ENCODE measurements at regions not wholly inside any gene's neighbourhood (a gene's known extent, or its start where the extent isn't known, plus 50 kb on each side); places are given as distances from the start of the nearest gene placed in this dataset.

GRCh38 chr18:55041366-55041765 lies 82.1 kb upstream of the CCDC68 start:
- no peak for DNase-seq (ENCODE audit: low read depth in 1 of 2, low spot score in 1 of 2)
- H3K4me3 ChIP-seq, result no peak overlapping the region
- H3K27me3 ChIP-seq, result no peaks in the 10 kb centered on the region
- no peak for TF ChIP-seq CTCF (IDR thresholded peaks at IDR 0.05; ENCODE audit: low read depth, low read length)
- H3K4me1 ChIP-seq (ENCODE audit: low read depth), result no peaks in the 10 kb centered on the region
- H3K36me3 ChIP-seq, result no peaks in the 10 kb centered on the region
- H3K27ac ChIP-seq, result no peak overlapping the region
- H3K9me3 ChIP-seq (ENCODE audit: low read depth), result no peaks in the 10 kb centered on the region

DNA sequence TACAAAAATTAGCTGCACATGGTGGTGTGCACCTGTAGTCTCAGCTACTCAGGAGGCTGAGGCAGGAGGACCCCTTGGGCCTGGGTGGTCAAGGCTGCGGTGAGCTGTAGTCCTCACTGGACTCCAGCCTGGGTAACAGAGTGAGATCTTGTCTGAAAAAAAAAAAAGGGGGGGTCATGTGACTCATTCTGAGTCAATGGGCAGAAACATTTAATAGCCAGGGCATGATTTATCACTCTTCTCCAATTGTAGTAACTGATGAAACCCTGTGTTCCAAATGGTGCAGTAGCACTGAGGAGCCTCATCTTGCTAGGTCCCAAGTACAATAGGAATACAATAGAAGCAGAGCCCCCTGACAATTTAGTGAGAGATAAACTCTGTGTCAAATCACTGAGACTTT lies 78.9 kb upstream of the CCDC68 start:
- no peaks in the 10 kb centered on the region for H3K4me1 ChIP-seq (ENCODE audit: low read depth)
- no peak for DNase-seq (ENCODE audit: low read depth in 1 of 2, low spot score in 1 of 2)
- H3K4me3 ChIP-seq, result no peak overlapping the region
- H3K9me3 ChIP-seq (ENCODE audit: low read depth), result no peaks in the 10 kb centered on the region
- H3K27ac ChIP-seq, result no peak overlapping the region
- no peaks in the 10 kb centered on the region for H3K27me3 ChIP-seq
- TF ChIP-seq CTCF (IDR thresholded peaks at IDR 0.05; ENCODE audit: low read depth, low read length), result no peak
- no peaks in the 10 kb centered on the region for H3K36me3 ChIP-seq

DNA sequence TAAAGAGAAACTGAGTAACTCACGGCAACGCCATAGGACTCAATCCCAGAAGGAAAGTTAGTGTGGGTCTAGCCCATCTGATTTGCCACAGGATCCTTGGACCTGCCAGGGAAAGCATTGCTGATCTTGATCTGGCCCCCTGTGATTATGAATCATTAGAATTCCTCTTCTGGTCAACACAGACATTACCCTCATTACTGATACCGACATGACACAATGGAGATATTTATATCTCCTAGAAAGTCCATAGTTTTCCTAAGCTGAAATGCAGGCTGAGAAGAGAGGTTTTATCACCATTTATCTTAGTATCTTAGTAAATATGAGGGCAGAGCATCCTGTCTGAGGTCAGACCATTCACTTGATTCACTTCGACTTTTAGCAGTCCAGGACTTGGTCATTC lies 75.5 kb upstream of the CCDC68 start:
- H3K27ac ChIP-seq, result no peak overlapping the region
- no peak for DNase-seq (ENCODE audit: low read depth in 1 of 2, low spot score in 1 of 2)
- TF ChIP-seq CTCF (IDR thresholded peaks at IDR 0.05; ENCODE audit: low read depth, low read length), result no peak

GRCh38 chr18:55031979-55032378 lies 72.7 kb upstream of the CCDC68 start:
- Histone ChIP-seq H3K9me3 (ENCODE audit: low read depth) (no peaks in the 10 kb centered on the region), H3K27me3 (no peaks in the 10 kb centered on the region), H3K36me3 (no peaks in the 10 kb centered on the region), H3K27ac (no peak overlapping the region), H3K4me1 (ENCODE audit: low read depth) (no peaks in the 10 kb centered on the region), H3K4me3 (no peak overlapping the region)
- no peak for TF ChIP-seq CTCF (IDR thresholded peaks at IDR 0.05; ENCODE audit: low read depth, low read length)
- DNase-seq (ENCODE audit: low read depth in 1 of 2, low spot score in 1 of 2), result peak in 1 of 2 donors; percentile 5

More for the DNA sequence above, 75.5 kb upstream of the CCDC68 start:
- Histone ChIP-seq H3K4me1 (ENCODE audit: low read depth) (no peaks in the 10 kb centered on the region), H3K4me3 (no peak overlapping the region), H3K36me3 (no peaks in the 10 kb centered on the region), H3K27me3 (no peaks in the 10 kb centered on the region), H3K9me3 (ENCODE audit: low read depth) (no peaks in the 10 kb centered on the region)

DNA sequence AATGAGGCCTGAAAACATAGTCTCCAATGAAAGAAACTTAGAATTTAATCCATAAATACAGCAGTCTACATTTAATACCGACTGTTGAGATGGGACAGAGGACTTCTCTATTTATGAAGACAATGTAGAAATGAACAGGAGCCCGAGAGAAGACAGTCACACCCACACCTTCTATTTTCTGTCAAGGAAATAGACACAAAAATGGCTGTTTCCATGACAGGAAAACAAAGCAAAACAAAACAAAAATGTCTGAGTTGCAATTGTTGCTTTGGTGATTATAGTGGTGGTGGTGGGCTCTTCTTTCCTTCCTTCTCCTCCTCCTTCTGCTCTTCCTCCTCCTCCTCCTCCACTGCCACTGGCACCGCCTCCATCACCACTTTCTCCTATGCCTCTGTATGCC lies 72.3 kb upstream of the CCDC68 start:
- Histone ChIP-seq H3K9me3 (ENCODE audit: low read depth) (no peaks in the 10 kb centered on the region), H3K4me1 (ENCODE audit: low read depth) (no peaks in the 10 kb centered on the region), H3K36me3 (no peaks in the 10 kb centered on the region), H3K27ac (no peak overlapping the region), H3K27me3 (no peaks in the 10 kb centered on the region), H3K4me3 (no peak overlapping the region)
- DNase-seq (ENCODE audit: low read depth in 1 of 2, low spot score in 1 of 2), result no peak
- no peak for TF ChIP-seq CTCF (IDR thresholded peaks at IDR 0.05; ENCODE audit: low read depth, low read length)

DNA sequence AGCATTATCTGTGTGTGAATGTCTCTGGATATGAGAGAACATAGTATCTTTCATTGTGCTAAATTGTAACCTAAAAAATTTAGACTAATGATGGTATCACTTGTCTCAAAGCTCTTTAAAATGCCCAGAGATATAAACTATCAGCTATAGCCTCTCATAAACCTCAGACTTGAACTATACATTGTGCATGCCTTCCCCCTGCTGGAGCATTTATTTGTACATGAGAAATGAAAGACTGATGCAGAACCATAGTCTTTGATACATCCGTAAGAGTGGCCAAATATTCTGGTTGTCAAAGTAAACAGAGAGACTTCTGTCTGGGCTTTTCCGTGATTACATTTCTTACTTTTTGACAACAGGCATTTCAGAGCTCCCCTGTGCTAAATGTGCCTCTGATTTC lies 71.9 kb upstream of the CCDC68 start:
- Histone ChIP-seq H3K27ac (no peak overlapping the region), H3K4me1 (ENCODE audit: low read depth) (no peaks in the 10 kb centered on the region), H3K27me3 (no peaks in the 10 kb centered on the region), H3K9me3 (ENCODE audit: low read depth) (no peaks in the 10 kb centered on the region), H3K4me3 (no peak overlapping the region), H3K36me3 (no peaks in the 10 kb centered on the region)
- no peak for DNase-seq (ENCODE audit: low read depth in 1 of 2, low spot score in 1 of 2)
- no peak for TF ChIP-seq CTCF (IDR thresholded peaks at IDR 0.05; ENCODE audit: low read depth, low read length)
